ENCODE measurements at regions not wholly inside any gene's neighbourhood (a gene's known extent, or its start where the extent isn't known, plus 50 kb on each side); places are given as distances from the start of the nearest gene placed in this dataset.

DNA sequence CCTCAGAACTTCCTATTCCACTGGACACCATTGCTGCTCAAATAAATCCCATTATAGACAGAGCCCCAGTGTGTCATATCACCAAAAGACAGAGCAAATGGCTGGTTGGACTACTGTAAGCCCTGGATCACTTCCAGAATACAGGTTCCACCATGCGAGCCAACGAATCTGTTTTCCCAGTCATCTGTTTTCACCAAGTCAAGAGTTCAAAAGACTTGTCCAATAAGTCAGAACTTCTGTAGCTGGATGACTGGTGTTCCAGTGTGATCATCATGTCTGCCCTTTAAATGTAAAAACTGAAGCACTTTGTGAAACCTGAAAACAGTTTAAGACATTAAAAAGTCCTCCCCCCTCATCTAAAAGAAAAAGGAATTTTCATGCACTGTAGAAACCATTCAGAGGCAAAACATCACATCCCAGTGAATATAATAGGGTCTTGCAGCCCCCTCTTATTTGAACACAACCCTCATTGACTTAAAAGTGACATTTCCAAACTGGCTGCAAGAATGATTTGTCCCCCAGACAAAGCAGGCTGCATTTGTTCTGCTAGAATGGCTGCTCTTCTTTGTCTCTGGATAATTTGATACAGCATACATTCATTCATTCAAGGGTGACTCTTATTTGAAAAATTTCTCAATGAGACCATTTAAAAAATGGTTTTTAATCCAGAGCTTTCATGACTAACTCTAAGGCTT lies 64.6 kb upstream of the TANC1 start:
- H3K36me3 ChIP-seq = no peaks in the 10 kb centered on the region
- no peaks in the 10 kb centered on the region for H3K27me3 ChIP-seq
- H3K4me3 ChIP-seq = no peak overlapping the region
- no peak overlapping the region for H3K27ac ChIP-seq
- H3K4me1 ChIP-seq = peaks cover 0 to 14% (median 0%) of the 10 kb centered on the region in 4 donors
- H3K9me3 ChIP-seq = no peaks in the 10 kb centered on the region
- intact Hi-C loops (cut with DNase I; ENCODE audit: low total_unique reads) (no loop called here), in situ Hi-C loops (cut with MboI; ENCODE audit: low pct_ligation_motif_present in 1 of 4, low pct_unique_long_range_greater_than_20kb in 1 of 4, low sequenced_read_pairs in 3 of 4) (loop anchor here in 3 of 4 donors (5.0 to 10.0 kb wide), 3 partner anchors 208 to 213 kb away; no protein-coding TSS in a partner anchor)
- no peak for DNase-seq
- WGBS, 2 donors (ENCODE audit: low coverage in 1 of 2) = 54 to 75% methylated on average over 2 of the region's 2 CpGs
- TF ChIP-seq, protein P1, sequence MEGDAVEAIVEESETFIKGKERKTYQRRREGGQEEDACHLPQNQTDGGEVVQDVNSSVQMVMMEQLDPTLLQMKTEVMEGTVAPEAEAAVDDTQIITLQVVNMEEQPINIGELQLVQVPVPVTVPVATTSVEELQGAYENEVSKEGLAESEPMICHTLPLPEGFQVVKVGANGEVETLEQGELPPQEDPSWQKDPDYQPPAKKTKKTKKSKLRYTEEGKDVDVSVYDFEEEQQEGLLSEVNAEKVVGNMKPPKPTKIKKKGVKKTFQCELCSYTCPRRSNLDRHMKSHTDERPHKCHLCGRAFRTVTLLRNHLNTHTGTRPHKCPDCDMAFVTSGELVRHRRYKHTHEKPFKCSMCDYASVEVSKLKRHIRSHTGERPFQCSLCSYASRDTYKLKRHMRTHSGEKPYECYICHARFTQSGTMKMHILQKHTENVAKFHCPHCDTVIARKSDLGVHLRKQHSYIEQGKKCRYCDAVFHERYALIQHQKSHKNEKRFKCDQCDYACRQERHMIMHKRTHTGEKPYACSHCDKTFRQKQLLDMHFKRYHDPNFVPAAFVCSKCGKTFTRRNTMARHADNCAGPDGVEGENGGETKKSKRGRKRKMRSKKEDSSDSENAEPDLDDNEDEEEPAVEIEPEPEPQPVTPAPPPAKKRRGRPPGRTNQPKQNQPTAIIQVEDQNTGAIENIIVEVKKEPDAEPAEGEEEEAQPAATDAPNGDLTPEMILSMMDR (IDR thresholded peaks at IDR 0.05) = no peak
- TF ChIP-seq EP300 (IDR thresholded peaks at IDR 0.05; ENCODE audit: low read depth) (no peak), POLR2AphosphoS5 (IDR thresholded peaks at IDR 0.05) (no peak), POLR2A (IDR thresholded peaks at IDR 0.05) (no peak)

DNA sequence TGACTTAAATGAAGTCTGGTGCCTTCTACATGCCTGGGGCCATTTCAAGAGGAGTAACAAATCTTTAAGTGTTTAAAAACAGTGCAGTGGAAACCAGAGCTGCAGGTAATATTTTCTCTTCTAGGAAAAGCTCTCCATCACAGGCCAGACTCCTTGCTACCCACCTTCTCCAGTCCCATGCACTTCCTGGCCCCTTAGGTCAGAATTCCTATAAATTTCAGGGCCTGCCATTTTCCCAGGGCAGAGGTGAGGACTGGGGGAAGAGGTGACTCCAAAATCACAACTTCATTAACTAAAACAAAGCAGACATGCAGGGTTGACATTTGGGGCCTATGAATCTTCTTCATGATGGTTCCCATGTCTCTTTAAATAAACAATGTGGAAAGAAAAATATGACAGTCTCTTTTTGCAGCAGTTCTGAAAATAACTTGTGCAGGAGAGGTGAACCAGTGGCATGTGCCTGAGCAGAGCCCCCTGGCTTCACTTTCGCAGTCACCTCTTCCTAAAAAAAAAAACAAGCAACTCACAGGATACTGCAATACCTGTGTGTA lies 63.7 kb upstream of the TANC1 start:
- Histone ChIP-seq H3K4me1 (peaks cover 0 to 14% (median 0%) of the 10 kb centered on the region in 4 donors), H3K4me3 (no peak overlapping the region), H3K27ac (no peak overlapping the region), H3K36me3 (no peaks in the 10 kb centered on the region), H3K9me3 (no peaks in the 10 kb centered on the region), H3K27me3 (no peaks in the 10 kb centered on the region)
- 50 to 84% methylated on average over 1 of the region's 1 CpG for WGBS, 2 donors (ENCODE audit: low coverage in 1 of 2)
- in situ Hi-C loops (cut with MboI; ENCODE audit: low pct_ligation_motif_present in 1 of 4, low pct_unique_long_range_greater_than_20kb in 1 of 4, low sequenced_read_pairs in 3 of 4) (loop anchor here (5.0 to 10.0 kb wide), 4 partner anchors 208 to 218 kb away; no protein-coding TSS in a partner anchor), intact Hi-C loops (cut with DNase I; ENCODE audit: low total_unique reads) (no loop called here)
- no peak for DNase-seq
- no peak for TF ChIP-seq POLR2A (IDR thresholded peaks at IDR 0.05)
- TF ChIP-seq EP300 (IDR thresholded peaks at IDR 0.05; ENCODE audit: low read depth) = no peak
- TF ChIP-seq POLR2AphosphoS5 (IDR thresholded peaks at IDR 0.05) = no peak
- TF ChIP-seq, protein P1 (IDR thresholded peaks at IDR 0.05) = no peak

DNA sequence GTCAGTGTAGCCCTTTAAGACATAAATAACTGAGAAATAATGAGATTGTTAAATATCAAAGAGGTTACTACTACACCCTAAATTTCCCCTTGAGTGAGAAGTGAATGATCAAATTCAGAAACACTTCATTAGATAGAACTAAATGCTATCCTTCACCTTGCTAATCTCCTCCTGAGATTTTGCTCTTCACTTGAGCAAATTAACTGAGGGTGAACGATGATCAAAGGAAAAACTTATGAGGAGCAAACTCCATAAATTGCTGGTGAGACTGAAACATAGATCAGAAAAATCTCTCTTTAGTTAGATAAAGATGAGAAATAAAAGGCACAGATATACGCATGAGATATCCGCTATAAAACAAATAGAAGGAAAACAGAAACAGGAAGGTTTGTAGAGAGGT lies 63.1 kb upstream of the TANC1 start:
- Histone ChIP-seq H3K4me3 (no peak overlapping the region), H3K36me3 (no peaks in the 10 kb centered on the region), H3K4me1 (peaks cover 0 to 14% (median 0%) of the 10 kb centered on the region in 4 donors), H3K27ac (peak overlapping the region in 2 of 4 donors; percentile 23 to 25), H3K27me3 (no peaks in the 10 kb centered on the region), H3K9me3 (no peaks in the 10 kb centered on the region)
- TF ChIP-seq EP300 (IDR thresholded peaks at IDR 0.05; ENCODE audit: low read depth) = no peak
- TF ChIP-seq POLR2A (IDR thresholded peaks at IDR 0.05) = no peak
- TF ChIP-seq, protein P1 (IDR thresholded peaks at IDR 0.05) = no peak
- in situ Hi-C loops (cut with MboI; ENCODE audit: low pct_ligation_motif_present in 1 of 4, low pct_unique_long_range_greater_than_20kb in 1 of 4, low sequenced_read_pairs in 3 of 4) (loop anchor here in 2 of 4 donors (5.0 to 10.0 kb wide), 2 partner anchors 209 to 217 kb away; no protein-coding TSS in a partner anchor), intact Hi-C loops (cut with DNase I; ENCODE audit: low total_unique reads) (no loop called here)
- DNase-seq = no peak
- 73 to 79% methylated on average over 3 of the region's 3 CpGs for WGBS, 2 donors (ENCODE audit: low coverage in 1 of 2)

DNA sequence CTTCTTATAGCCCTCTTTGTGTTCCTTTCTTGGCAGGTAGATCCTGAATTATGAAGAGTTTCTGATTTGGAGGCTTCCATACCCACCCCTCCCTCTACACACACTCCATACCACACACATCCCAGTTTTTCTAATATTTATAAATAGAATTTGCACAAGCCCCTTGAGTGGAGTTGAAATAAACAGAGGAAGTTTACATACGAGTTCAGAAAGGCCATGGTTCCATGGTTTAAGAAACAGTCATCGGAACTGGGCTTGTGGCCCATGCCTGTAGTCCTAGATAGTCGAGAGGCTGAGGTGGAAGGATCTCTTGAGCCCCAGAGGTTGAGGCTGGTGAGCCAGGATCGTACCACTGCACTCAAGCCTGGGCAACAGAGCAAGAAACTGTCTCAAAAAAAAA lies 62.7 kb upstream of the TANC1 start:
- no peaks in the 10 kb centered on the region for H3K36me3 ChIP-seq
- no peaks in the 10 kb centered on the region for H3K9me3 ChIP-seq
- H3K4me3 ChIP-seq = no peak overlapping the region
- H3K4me1 ChIP-seq = peaks cover 0 to 14% (median 0%) of the 10 kb centered on the region in 4 donors
- intact Hi-C loops (cut with DNase I; ENCODE audit: low total_unique reads) (no loop called here), in situ Hi-C loops (cut with MboI; ENCODE audit: low pct_ligation_motif_present in 1 of 4, low pct_unique_long_range_greater_than_20kb in 1 of 4, low sequenced_read_pairs in 3 of 4) (loop anchor here in 2 of 4 donors (5.0 to 10.0 kb wide), 2 partner anchors 209 to 217 kb away; no protein-coding TSS in a partner anchor)
- peak overlapping the region in 1 of 4 donors; percentile 25 for H3K27ac ChIP-seq
- DNase-seq = no peak
- no peaks in the 10 kb centered on the region for H3K27me3 ChIP-seq
- no peak for TF ChIP-seq EP300 (IDR thresholded peaks at IDR 0.05; ENCODE audit: low read depth)
- 20 to 42% methylated on average over 1 to 4 of the region's 4 CpGs for WGBS, 2 donors (ENCODE audit: low coverage in 1 of 2)
